WTC11 (cell line): ENCODE measurements at regions not wholly inside any gene's neighbourhood (a gene's known extent, or its start where the extent isn't known, plus 50 kb on each side); places are given as distances from the start of the nearest gene placed in this dataset.

ENCODE experiments used
- ATF3 ChIP-seq: sonication (generic); formaldehyde crosslinking; conservative IDR thresholded peaks from 2 replicates; pipeline ENCODE4 v1.8.1; 2022; ENCODE audit warnings: mild to moderate bottlenecking, missing genetic modification reagents
- CREB1 ChIP-seq: sonication (generic); formaldehyde crosslinking; IDR thresholded peaks from 2 replicates; pipeline ENCODE4 v1.8.0; 2023; ENCODE audit warnings: mild to moderate bottlenecking, missing genetic modification reagents
- FOXP1 ChIP-seq: sonication (generic); formaldehyde crosslinking; IDR thresholded peaks from 2 replicates; pipeline ENCODE4 v1.8.0; 2022; ENCODE audit warnings: missing genetic modification reagents, mild to moderate bottlenecking, moderate library complexity, borderline replicate concordance
- PREB ChIP-seq: sonication (generic); formaldehyde crosslinking; IDR thresholded peaks from 2 replicates; pipeline ENCODE4 v1.8.1; 2022; ENCODE audit warnings: mild to moderate bottlenecking, missing genetic modification reagents, moderate library complexity, borderline replicate concordance
- USF1 ChIP-seq: sonication (generic); formaldehyde crosslinking; IDR thresholded peaks from 2 replicates; pipeline ENCODE4 v1.8.0; 2022; ENCODE audit warnings: mild to moderate bottlenecking, missing genetic modification reagents
- ZNF219 ChIP-seq: sonication (generic); formaldehyde crosslinking; IDR thresholded peaks from 2 replicates; pipeline ENCODE4 v1.8.0; 2023; ENCODE audit warnings: missing genetic modification reagents, mild to moderate bottlenecking, borderline replicate concordance
- ZNF423 ChIP-seq: fragments of 250-450 bp; sonication (Bioruptor Pico); IDR thresholded peaks from 2 replicates; pipeline ENCODE4 v2.1.2; 2022; ENCODE audit warnings: mild to moderate bottlenecking, moderate library complexity
- TF ChIP-seq, protein P1 (sequence below): fragments of 200-600 bp; IDR thresholded peaks from 2 replicates; pipeline ENCODE4 v1.8.0; 2022; ENCODE audit warnings: antibody characterized with exemption

- TF ChIP-seq, protein P1, sequence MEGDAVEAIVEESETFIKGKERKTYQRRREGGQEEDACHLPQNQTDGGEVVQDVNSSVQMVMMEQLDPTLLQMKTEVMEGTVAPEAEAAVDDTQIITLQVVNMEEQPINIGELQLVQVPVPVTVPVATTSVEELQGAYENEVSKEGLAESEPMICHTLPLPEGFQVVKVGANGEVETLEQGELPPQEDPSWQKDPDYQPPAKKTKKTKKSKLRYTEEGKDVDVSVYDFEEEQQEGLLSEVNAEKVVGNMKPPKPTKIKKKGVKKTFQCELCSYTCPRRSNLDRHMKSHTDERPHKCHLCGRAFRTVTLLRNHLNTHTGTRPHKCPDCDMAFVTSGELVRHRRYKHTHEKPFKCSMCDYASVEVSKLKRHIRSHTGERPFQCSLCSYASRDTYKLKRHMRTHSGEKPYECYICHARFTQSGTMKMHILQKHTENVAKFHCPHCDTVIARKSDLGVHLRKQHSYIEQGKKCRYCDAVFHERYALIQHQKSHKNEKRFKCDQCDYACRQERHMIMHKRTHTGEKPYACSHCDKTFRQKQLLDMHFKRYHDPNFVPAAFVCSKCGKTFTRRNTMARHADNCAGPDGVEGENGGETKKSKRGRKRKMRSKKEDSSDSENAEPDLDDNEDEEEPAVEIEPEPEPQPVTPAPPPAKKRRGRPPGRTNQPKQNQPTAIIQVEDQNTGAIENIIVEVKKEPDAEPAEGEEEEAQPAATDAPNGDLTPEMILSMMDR: no peak
- TF ChIP-seq ATF3 (CRISPR knock-in tag) (no peak), ZNF423 (CRISPR knock-in tag) (no peak), CREB1 (CRISPR knock-in tag) (no peak), USF1 (no peak), PREB (CRISPR knock-in tag) (no peak), ZNF219 (CRISPR knock-in tag) (no peak), FOXP1 (CRISPR knock-in tag) (no peak)
These were observed 57.7 kb upstream of the EP300 start for GRCh38 chr22:41034706-41035105.
